Esophagus squamous epithelium (tissue), 5 donors: ENCODE measurements at regions not wholly inside any gene's neighbourhood (a gene's known extent, or its start where the extent isn't known, plus 50 kb on each side); places are given as distances from the start of the nearest gene placed in this dataset.
"Not testable (repeated sequence)": the region's sequence is repeated elsewhere in the genome, so short reads cannot be mapped to it uniquely, and the experiment has no call there.

ENCODE experiments used
- DNase-seq: peaks from one replicate; lab custom pipeline; 2025; lab: John Stamatoyannopoulos, UW
- H3K27ac ChIP-seq, 4 donors: fragments of 200-600 bp; sonication (generic); one replicate each; pipeline ENCODE4 v1.5.1; 2016 to 2019; ENCODE audit warnings: mild to moderate bottlenecking in 1 of 4
- H3K27me3 ChIP-seq, 4 donors: fragments of 200-600 bp; sonication (generic); 1 replicate in 3 of 4; 2 replicates in 1 of 4; pipeline versions ENCODE4 v1.5.1 to v1.6.0; 2017 to 2021; ENCODE audit warnings: antibody characterized with exemption in 1 of 4
- H3K36me3 ChIP-seq, 3 donors: fragments of 200-600 bp; sonication (generic); one replicate each; pipeline ENCODE4 v1.5.1; 2016 to 2019
- H3K4me1 ChIP-seq, 3 donors: fragments of 200-600 bp; sonication (generic); one replicate each; pipeline ENCODE4 v1.5.1; 2017 to 2019
- H3K4me3 ChIP-seq, 4 donors: fragments of 200-600 bp; sonication (generic); 1 replicate in 3 of 4; 2 replicates in 1 of 4; pipeline ENCODE4 v1.5.1; 2016 to 2019; ENCODE audit warnings: mild to moderate bottlenecking in 2 of 4, moderate library complexity in 1 of 4
- H3K9me3 ChIP-seq, 3 donors: fragments of 200-600 bp; sonication (generic); one replicate each; pipeline ENCODE4 v1.5.1; 2016 to 2019
- POLR2A ChIP-seq, 4 donors: fragments of 450-650 bp; IDR thresholded peaks; one replicate each; pipeline ENCODE4 v1.6.1; 2017; ENCODE audit warnings: antibody characterized with exemption in 4 of 4, mild to moderate bottlenecking in 4 of 4, moderate library complexity in 3 of 4
- WGBS, 2 donors: methylation state at CpG; one replicate each; pipeline ENCODE4 v1.1.5; 2018; 5-methylcytosine and 5-hydroxymethylcytosine counted together
- intact Hi-C: fragments of 100-400 bp; cut with DNase I; formaldehyde crosslinking; loops from one replicate; pipeline ENCODE4 v1.15.0; 2022
- TF ChIP-seq, protein P1 (sequence below), 6 experiments: fragments of 450-650 bp in 4 of 6; fragments of 200-600 bp in 2 of 6; sonication (generic) in 2 of 6; IDR thresholded peaks; one replicate each; pipeline ENCODE4 v1.5.1; 2016 to 2019; ENCODE audit warnings: antibody characterized with exemption in 6 of 6, mild to moderate bottlenecking in 4 of 6, moderate library complexity in 4 of 6
- donor health status: DM: yes; HTN: yes; CAD: no.

DNA sequence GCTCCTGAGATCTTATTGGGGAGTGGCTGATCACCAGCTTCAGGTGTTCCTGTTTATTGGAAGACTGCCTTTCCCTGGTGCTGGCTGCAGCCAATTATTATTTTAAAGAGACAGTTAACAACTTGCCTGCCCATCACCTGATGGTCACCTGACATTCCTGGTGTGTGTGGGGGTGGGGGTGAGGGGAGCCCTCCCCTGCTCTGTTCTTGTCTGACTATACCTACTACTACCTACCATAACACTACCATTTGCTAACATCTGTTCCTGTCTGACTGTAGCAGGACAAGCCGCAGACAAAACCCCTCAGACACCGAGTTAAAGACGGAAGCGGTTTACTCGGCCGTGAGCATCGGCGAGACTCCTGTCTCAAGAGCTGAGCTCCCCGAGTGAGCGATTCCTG, 54.9 kb upstream of the NBPF3 start:
- TF ChIP-seq POLR2A (IDR thresholded peaks at IDR 0.05): no peak
- intact Hi-C loops: no loop called here
- H3K27ac ChIP-seq: no peak overlapping the region
- no peak for DNase-seq
- H3K4me1 ChIP-seq: peaks cover 0 to 43% (median 20%) of the 10 kb centered on the region in 3 donors
- no peaks in the 10 kb centered on the region for H3K36me3 ChIP-seq
- no peak overlapping the region for H3K4me3 ChIP-seq
- H3K27me3 ChIP-seq: peaks cover 0 to 33% (median 0%) of the 10 kb centered on the region in 4 donors
- WGBS, 2 donors: 80% methylated on average over 5 of the region's 10 CpGs; no CpG with 5 or more reads in 1 of the 2 donors
- peaks cover 0 to 3% (median 0%) of the 10 kb centered on the region in 3 donors for H3K9me3 ChIP-seq

DNA sequence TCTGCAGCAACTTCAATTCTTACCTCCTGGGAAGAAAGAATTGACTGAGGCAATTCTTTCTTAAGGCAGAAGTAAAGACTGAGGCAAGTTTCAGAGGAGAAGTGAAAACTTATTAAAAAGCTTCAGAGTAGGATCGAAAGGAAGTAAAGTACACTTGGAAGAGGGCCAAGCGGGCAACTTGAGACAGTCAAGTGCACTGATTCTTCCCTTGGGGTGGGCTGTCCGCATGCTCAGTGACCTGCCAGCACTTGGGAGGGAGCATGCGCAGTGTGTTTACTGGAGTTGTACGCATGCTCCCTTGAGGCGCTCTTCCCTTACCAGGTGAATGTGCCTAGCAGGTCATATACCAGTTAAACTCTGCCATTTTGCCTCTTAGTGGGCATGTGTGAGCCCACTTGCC, 55.3 kb upstream of the NBPF3 start:
- no peak overlapping the region for H3K27ac ChIP-seq
- H3K4me1 ChIP-seq: peaks cover 0 to 47% (median 20%) of the 10 kb centered on the region in 3 donors
- no peak overlapping the region for H3K4me3 ChIP-seq
- DNase-seq: no peak
- H3K9me3 ChIP-seq: peaks cover 0 to 4% (median 0%) of the 10 kb centered on the region in 3 donors
- TF ChIP-seq, protein P1, sequence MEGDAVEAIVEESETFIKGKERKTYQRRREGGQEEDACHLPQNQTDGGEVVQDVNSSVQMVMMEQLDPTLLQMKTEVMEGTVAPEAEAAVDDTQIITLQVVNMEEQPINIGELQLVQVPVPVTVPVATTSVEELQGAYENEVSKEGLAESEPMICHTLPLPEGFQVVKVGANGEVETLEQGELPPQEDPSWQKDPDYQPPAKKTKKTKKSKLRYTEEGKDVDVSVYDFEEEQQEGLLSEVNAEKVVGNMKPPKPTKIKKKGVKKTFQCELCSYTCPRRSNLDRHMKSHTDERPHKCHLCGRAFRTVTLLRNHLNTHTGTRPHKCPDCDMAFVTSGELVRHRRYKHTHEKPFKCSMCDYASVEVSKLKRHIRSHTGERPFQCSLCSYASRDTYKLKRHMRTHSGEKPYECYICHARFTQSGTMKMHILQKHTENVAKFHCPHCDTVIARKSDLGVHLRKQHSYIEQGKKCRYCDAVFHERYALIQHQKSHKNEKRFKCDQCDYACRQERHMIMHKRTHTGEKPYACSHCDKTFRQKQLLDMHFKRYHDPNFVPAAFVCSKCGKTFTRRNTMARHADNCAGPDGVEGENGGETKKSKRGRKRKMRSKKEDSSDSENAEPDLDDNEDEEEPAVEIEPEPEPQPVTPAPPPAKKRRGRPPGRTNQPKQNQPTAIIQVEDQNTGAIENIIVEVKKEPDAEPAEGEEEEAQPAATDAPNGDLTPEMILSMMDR (IDR thresholded peaks at IDR 0.05): no peak
- no peak for TF ChIP-seq POLR2A (IDR thresholded peaks at IDR 0.05)
- WGBS, 2 donors: 45 to 62% methylated on average over 6 of the region's 6 CpGs
- H3K36me3 ChIP-seq: no peaks in the 10 kb centered on the region
- peaks cover 0 to 31% (median 0%) of the 10 kb centered on the region in 4 donors for H3K27me3 ChIP-seq
- intact Hi-C loops: no loop called here

DNA sequence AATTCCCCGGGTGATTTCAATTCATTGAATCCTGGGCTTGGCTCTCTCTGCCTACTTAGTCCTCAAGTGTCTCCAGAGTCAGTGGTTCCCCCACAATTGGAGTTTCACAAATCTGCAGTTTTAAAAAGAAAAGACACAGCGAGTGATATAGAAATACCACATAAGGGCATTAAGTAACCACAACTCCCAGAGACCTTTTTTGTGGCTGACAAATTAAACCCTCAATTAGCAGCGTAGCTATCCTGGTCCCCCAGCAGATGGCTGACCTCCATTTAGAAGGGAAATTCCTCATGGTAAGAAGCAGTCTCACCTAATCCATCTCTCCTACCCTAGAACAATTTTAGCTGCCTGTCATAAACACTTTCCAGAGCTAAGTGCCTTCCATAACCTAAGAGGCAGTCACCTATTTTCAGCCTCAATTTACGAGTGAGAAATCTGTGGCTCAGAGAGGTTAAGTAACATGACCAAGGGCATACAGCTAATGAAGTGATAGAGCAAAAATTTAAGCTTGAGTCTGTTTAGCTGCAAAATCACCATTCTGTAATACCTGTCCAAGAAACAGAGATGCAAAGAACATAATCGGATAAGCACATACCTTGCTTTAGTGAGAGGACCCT, 56.0 kb upstream of the NBPF3 start:
- TF ChIP-seq, protein P1 (IDR thresholded peaks at IDR 0.05): no peak
- Histone ChIP-seq H3K4me3 (no peak overlapping the region), H3K9me3 (peaks cover 0 to 4% (median 0%) of the 10 kb centered on the region in 3 donors), H3K27ac (no peak overlapping the region), H3K27me3 (peaks cover 0 to 31% (median 0%) of the 10 kb centered on the region in 4 donors), H3K4me1 (peaks cover 0 to 54% (median 20%) of the 10 kb centered on the region in 3 donors), H3K36me3 (no peaks in the 10 kb centered on the region)
- DNase-seq: no peak
- intact Hi-C loops: no loop called here
- WGBS, 2 donors: 25 to 48% methylated on average over 5 of the region's 5 CpGs

DNA sequence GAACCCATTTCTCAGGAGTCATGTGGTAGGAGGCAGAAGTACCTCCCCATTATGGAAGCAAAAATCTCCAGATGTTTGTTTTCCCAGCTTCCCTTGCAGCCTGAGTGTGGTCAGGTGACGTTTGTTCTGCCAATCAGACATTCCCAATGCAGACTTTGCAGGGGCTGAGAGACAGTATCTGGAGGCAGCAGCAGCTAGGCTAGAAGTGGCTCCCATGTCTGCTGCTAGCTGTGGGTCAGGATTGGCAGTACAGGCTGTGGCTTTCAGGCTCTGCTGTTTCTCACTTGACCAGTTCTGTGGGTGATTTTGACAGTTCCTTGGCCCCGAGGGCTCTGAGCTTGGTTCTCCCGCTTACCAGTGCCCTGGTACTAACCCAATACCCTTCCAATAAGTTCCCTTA, 58.6 kb upstream of the NBPF3 start:
- intact Hi-C loops: no loop called here
- no peak for DNase-seq
- H3K27ac ChIP-seq: peak overlapping the region in 2 of 4 donors; percentile 2 to 44
- H3K36me3 ChIP-seq: no peaks in the 10 kb centered on the region
- WGBS, 2 donors: 58 to 60% methylated on average over 3 of the region's 3 CpGs
- peaks cover 0 to 4% (median 0%) of the 10 kb centered on the region in 3 donors for H3K9me3 ChIP-seq
- peaks cover 0 to 31% (median 0%) of the 10 kb centered on the region in 4 donors for H3K27me3 ChIP-seq
- peaks cover 0 to 64% (median 20%) of the 10 kb centered on the region in 3 donors for H3K4me1 ChIP-seq
- TF ChIP-seq, protein P1 (IDR thresholded peaks at IDR 0.05): no peak
- TF ChIP-seq POLR2A (IDR thresholded peaks at IDR 0.05): no peak
- H3K4me3 ChIP-seq: no peak overlapping the region

DNA sequence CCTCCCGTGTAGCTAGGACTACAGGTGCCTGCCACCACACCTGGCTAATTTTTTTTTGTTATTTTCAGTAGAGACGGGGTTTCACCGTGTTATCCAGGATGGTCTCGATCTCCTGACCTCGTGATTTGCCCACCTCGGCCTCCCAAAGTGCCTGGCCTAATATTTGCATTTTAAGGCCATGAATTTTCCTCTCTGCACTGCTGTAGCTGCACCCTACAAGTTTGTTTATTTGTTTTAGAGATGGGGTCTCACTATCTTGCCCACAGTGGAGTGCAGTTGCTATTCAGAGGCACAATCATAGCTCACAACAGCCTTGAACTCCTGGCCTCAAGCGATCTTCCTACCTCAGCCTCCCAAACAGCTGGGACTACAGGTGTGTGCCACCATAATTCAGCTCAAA, 59.8 kb upstream of the NBPF3 start:
- H3K9me3 ChIP-seq, H3K36me3 ChIP-seq, DNase-seq, H3K4me3 ChIP-seq, intact Hi-C loops: not testable (repeated sequence)
- 88 to 91% methylated on average over 7 of the region's 7 CpGs for WGBS, 2 donors
- H3K27ac ChIP-seq: peak overlapping the region in 3 of 4 donors; percentile 62 to 83 (median 75)
- peaks cover 0 to 31% (median 0%) of the 10 kb centered on the region in 4 donors for H3K27me3 ChIP-seq
- peaks cover 0 to 64% (median 20%) of the 10 kb centered on the region in 3 donors for H3K4me1 ChIP-seq

DNA sequence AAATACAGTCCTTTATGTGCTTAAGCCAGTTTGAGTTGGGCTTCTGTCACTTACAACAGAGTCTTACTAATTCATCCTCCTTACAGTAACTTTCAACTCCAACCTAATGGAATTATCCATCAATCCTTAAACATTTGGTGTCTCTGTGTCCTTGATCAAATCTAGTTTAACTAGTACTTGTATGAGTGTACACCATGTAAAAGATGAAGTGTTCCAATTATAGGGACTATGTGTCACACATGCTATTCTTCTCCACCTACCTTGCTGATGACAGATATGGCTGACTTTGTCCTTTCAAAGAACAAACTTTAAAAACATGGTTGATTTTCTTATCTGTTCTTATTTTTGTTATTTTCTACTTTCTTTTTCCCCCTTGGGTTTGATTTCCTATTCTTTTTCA, 60.4 kb upstream of the NBPF3 start:
- Histone ChIP-seq H3K36me3 (no peaks in the 10 kb centered on the region), H3K27me3 (peaks cover 0 to 25% (median 0%) of the 10 kb centered on the region in 4 donors), H3K9me3 (peaks cover 0 to 4% (median 0%) of the 10 kb centered on the region in 3 donors), H3K4me1 (peaks cover 0 to 59% (median 20%) of the 10 kb centered on the region in 3 donors), H3K4me3 (no peak overlapping the region), H3K27ac (peak overlapping the region; percentile 50 to 83 (median 68))
- TF ChIP-seq, protein P1 (IDR thresholded peaks at IDR 0.05): no peak
- no peak for TF ChIP-seq POLR2A (IDR thresholded peaks at IDR 0.05)
- intact Hi-C loops: no loop called here
- no peak for DNase-seq
